GM12878 (cell line): ENCODE measurements at regions not wholly inside any gene's neighbourhood (a gene's known extent, or its start where the extent isn't known, plus 50 kb on each side); places are given as distances from the start of the nearest gene placed in this dataset.
A peak's percentile ranks its signal among the peaks of the same experiment; 100 is the strongest.

Experiments
- ATAC-seq: fragments of 200-7000 bp; cut with Tn5 transposase; 3 replicates; pipeline ENCODE4 v1.9.1; 2020; ENCODE audit warnings: mild to moderate bottlenecking, moderate library complexity
- BruUV-seq: library from RNA; stranded (reverse); fragments of 400-500 nt; replicated peaks from 2 replicates; lab custom pipeline; 2021; lab: Mats Ljungman, UMichigan
- CTCF ChIA-PET: fragments of 300-600 bp; sonication (Branson Sonifier 250); formaldehyde crosslinking; extraction: SDS; loops from one replicate; lab custom pipeline; 2021; ENCODE audit warnings: inconsistent platforms; lab: Yijun Ruan, JAX
- POLR2A ChIA-PET: fragments of 350-600 bp; formaldehyde crosslinking; extraction: SDS; loops from one replicate; lab custom pipeline; 2021; ENCODE audit warnings: inconsistent platforms; lab: Charles Lee
- RAD21 ChIA-PET: fragments of 300-600 bp; sonication (Branson Sonifier 250); formaldehyde crosslinking; loops from one replicate; lab custom pipeline; 2023; ENCODE audit warnings: antibody characterized with exemption; ENCODE audit not compliant: unreplicated experiment; lab: Charles Lee
- SMC1A ChIA-PET: fragments of 300-600 bp; sonication (Branson Sonifier 250); formaldehyde crosslinking; loops from one replicate; lab custom pipeline; 2023; ENCODE audit not compliant: unreplicated experiment, uncharacterized antibody; lab: Charles Lee
- DNase-seq: peaks from one replicate; pipeline ENCODE4 v3.0.0-alpha.2; 2011; ENCODE audit warnings: low read depth, low spot score
- FAIRE-seq: peaks from 3 replicates; lab custom pipeline; 2011; peaks lifted over from hg19 to GRCh38; lab: Jason Lieb, UNC
- H2AFZ ChIP-seq: 2 replicates; pipeline ENCODE4 v1.6.0; 2011; ENCODE audit warnings: low read depth, low read length, control low read depth; ENCODE audit not compliant: control insufficient read depth
- H3K27ac ChIP-seq: 2 replicates; pipeline ENCODE4 v1.5.1; 2011; ENCODE audit warnings: control low read depth; ENCODE audit not compliant: control insufficient read depth, insufficient read depth
- H3K27me3 ChIP-seq, 2 experiments: replicated peaks in 1 of 2; 2 replicates each; pipeline versions ENCODE4 v1.6.0 to v1.6.1; 2011; ENCODE audit warnings: low read length in 1 of 2; ENCODE audit not compliant: control insufficient read depth in 2 of 2, insufficient read depth in 2 of 2
- H3K36me3 ChIP-seq, 2 experiments: 2 replicates each; pipeline ENCODE4 v1.5.1; 2011; ENCODE audit warnings: low read length in 1 of 2; ENCODE audit not compliant: control insufficient read depth in 2 of 2, insufficient read depth in 2 of 2
- H3K4me1 ChIP-seq: 2 replicates; pipeline ENCODE4 v1.6.1; 2011; ENCODE audit warnings: mild to moderate bottlenecking, low read length, moderate library complexity, mixed read lengths; ENCODE audit not compliant: control insufficient read depth, insufficient read depth
- H3K4me2 ChIP-seq: 2 replicates; pipeline ENCODE4 v1.6.0; 2011; ENCODE audit warnings: control low read depth; ENCODE audit not compliant: control insufficient read depth, insufficient read depth
- H3K4me3 ChIP-seq: fragments of 200-600 bp; sonication (generic); 2 replicates; pipeline ENCODE4 v1.5.1; 2016
- H3K79me2 ChIP-seq: 2 replicates; pipeline ENCODE4 v1.6.0; 2011; ENCODE audit warnings: low read length; ENCODE audit not compliant: control insufficient read depth, insufficient read depth
- H3K9ac ChIP-seq: 2 replicates; pipeline ENCODE4 v1.8.0; 2011; ENCODE audit warnings: low read length, control low read depth, mixed read lengths; ENCODE audit not compliant: control insufficient read depth, insufficient read depth
- H3K9me3 ChIP-seq: replicated peaks from 3 replicates; pipeline ENCODE4 v1.5.1; 2011; ENCODE audit warnings: mild to moderate bottlenecking, low read length; ENCODE audit not compliant: control insufficient read depth, insufficient read depth
- H4K20me1 ChIP-seq: 2 replicates; pipeline ENCODE4 v1.6.0; 2011; ENCODE audit not compliant: control insufficient read depth, insufficient read depth
- ATF2 ChIP-seq: IDR thresholded peaks from 2 replicates; pipeline ENCODE4 v1.6.1; 2012; ENCODE audit warnings: low read length, inconsistent platforms
- CBX3 ChIP-seq: fragments of 200-600 bp; sonication (generic); IDR thresholded peaks from 2 replicates; pipeline ENCODE4 v1.6.1; 2016; ENCODE audit warnings: low read depth, borderline replicate concordance
- EP300 ChIP-seq, 2 experiments: fragments of 150-350 bp in 1 of 2; IDR thresholded peaks; 2 replicates each; pipeline ENCODE4 v1.6.1; 2011 to 2012; ENCODE audit warnings: low read depth in 2 of 2, low read length in 2 of 2, borderline replicate concordance in 1 of 2, improper control_type of control experiment in 1 of 2, inconsistent platforms in 1 of 2; ENCODE audit not compliant: control insufficient read depth in 1 of 2
- HDAC6 ChIP-seq: fragments of 200-600 bp; sonication (generic); IDR thresholded peaks from one replicate; pipeline ENCODE4 v1.8.0; 2017; ENCODE audit warnings: antibody characterized with exemption; ENCODE audit not compliant: unreplicated experiment
- MAX ChIP-seq: IDR thresholded peaks from 2 replicates; pipeline ENCODE4 v1.6.1; 2012; ENCODE audit warnings: low read depth, low read length, improper control_type of control experiment
- MTA3 ChIP-seq: IDR thresholded peaks from 2 replicates; pipeline ENCODE4 v1.6.1; 2012; ENCODE audit warnings: low read length, inconsistent platforms, borderline replicate concordance
- NFYB ChIP-seq: IDR thresholded peaks from 2 replicates; pipeline ENCODE4 v1.6.1; 2011; ENCODE audit warnings: low read depth, mild to moderate bottlenecking, low read length, improper control_type of control experiment, moderate library complexity; ENCODE audit not compliant: insufficient read depth
- PML ChIP-seq: IDR thresholded peaks from 2 replicates; pipeline ENCODE4 v1.6.1; 2012; ENCODE audit warnings: low read length, inconsistent platforms
- USF1 ChIP-seq: IDR thresholded peaks from 2 replicates; pipeline ENCODE4 v1.6.1; 2011; ENCODE audit warnings: borderline replicate concordance, low read depth, mild to moderate bottlenecking, moderate library complexity, mixed read lengths, low read length; ENCODE audit not compliant: insufficient read depth; ENCODE audit errors: extremely low read length
- WRNIP1 ChIP-seq: IDR thresholded peaks from 2 replicates; pipeline ENCODE4 v1.6.1; 2011; ENCODE audit warnings: low read depth, low read length, improper control_type of control experiment, borderline replicate concordance
- ZBTB4 ChIP-seq: fragments of 450-650 bp; formaldehyde crosslinking; IDR thresholded peaks from 2 replicates; pipeline ENCODE4 v1.4.0; 2022; ENCODE audit warnings: mild to moderate bottlenecking, moderate library complexity
- ZNF217 ChIP-seq: fragments of 450-650 bp; IDR thresholded peaks from 2 replicates; pipeline ENCODE4 v1.6.1; 2017; ENCODE audit warnings: antibody characterized with exemption, mild to moderate bottlenecking
- ZNF384 ChIP-seq: IDR thresholded peaks from 2 replicates; pipeline ENCODE4 v1.6.1; 2012; ENCODE audit warnings: low read depth, mild to moderate bottlenecking, low read length, improper control_type of control experiment, borderline replicate concordance
- WGBS: methylation state at CpG from one replicate; pipeline ENCODE4 v1.1.6; 2016; ENCODE audit warnings: low lambda C conversion rate; ENCODE audit not compliant: insufficient replicate concordance, insufficient coverage; ENCODE audit errors: missing lambda C conversion rate; 5-methylcytosine and 5-hydroxymethylcytosine counted together
- in situ Hi-C: fragments of 300-500 bp; cut with MboI; formaldehyde crosslinking; loops from 9 replicates; pipeline ENCODE4 v1.14.3; 2018; ENCODE audit warnings: mixed read lengths
- intact Hi-C: fragments of 100-400 bp; cut with micrococcal nuclease; formaldehyde crosslinking; loops from one replicate; pipeline ENCODE4 v1.14.2; 2022; ENCODE audit not compliant: unreplicated experiment

- TF ChIP-seq CBX3 (no peak), WRNIP1 (no peak), ZBTB4 (no peak), MTA3 (no peak), PML (no peak), HDAC6 (no peak), ZNF217 (no peak), USF1 (no peak), MAX (no peak)
Measured at GRCh38 chr14:42334931-42335330, 728.3 kb downstream of the LRFN5 start (continued).

GRCh38 chr14:42323426-42323825, 716.8 kb downstream of the LRFN5 start:
- DNase-seq (no peak), ATAC-seq (no peak; the same call in 2 of the 3 replicates), FAIRE-seq (no peak)
- Histone ChIP-seq H3K9ac (no peak overlapping the region), H3K4me1 (no peaks in the 10 kb centered on the region), H3K36me3 (no peaks in the 10 kb centered on the region), H3K27ac (no peak overlapping the region), H4K20me1 (no peaks in the 10 kb centered on the region), H3K4me2 (0 out of 2 replicates have a peak overlapping the region, but pooled peaks have one; percentile 13), H2AFZ (no peak overlapping the region), H3K4me3 (no peak overlapping the region), H3K27me3 (no peaks in the 10 kb centered on the region), H3K9me3 (no peaks in the 10 kb centered on the region), H3K79me2 (no peaks in the 10 kb centered on the region)
- RAD21 ChIA-PET, result no interaction called here
- in situ Hi-C loops (no loop called here), intact Hi-C loops (no loop called here)
- SMC1A ChIA-PET, result interaction anchor here (1.8 kb wide), 1 partner anchor 114 kb away, joined by 5 read pairs; no protein-coding TSS in a partner anchor
- no TSS peak for BruUV-seq
- CTCF ChIA-PET, result no interaction called here
- POLR2A ChIA-PET, result interaction anchor here (0.6 kb wide), 1 partner anchor 46 kb away, joined by 5 read pairs; no protein-coding TSS in a partner anchor
- WGBS, result 33% methylated on average over 1 of the region's 1 CpG
- TF ChIP-seq ZBTB4, result no peak
- TF ChIP-seq ZNF384, result no peak
- no peak for TF ChIP-seq MAX
- no peak for TF ChIP-seq NFYB
- TF ChIP-seq ATF2, result no peak
- no peak for TF ChIP-seq PML
- TF ChIP-seq EP300 (IDR thresholded peaks at IDR 0.05; ENCODE audit: borderline replicate concordance in 1 of 2, control insufficient read depth in 1 of 2, low read depth in 2 of 2, low read length in 2 of 2), result no peak
